ENCODE measurements at regions not wholly inside any gene's neighbourhood (a gene's known extent, or its start where the extent isn't known, plus 50 kb on each side); places are given as distances from the start of the nearest gene placed in this dataset.

GRCh38 chr12:7583471-7583870 lies 79.9 kb upstream of the CD163 start:
- TF ChIP-seq CTCF (IDR thresholded peaks at IDR 0.05 in 8 of 11, conservative IDR thresholded peaks at IDR 0.05 in 3 of 11) (no peak), POLR2A (IDR thresholded peaks at IDR 0.05) (no peak)

All from spleen (tissue), 7 donors.